ENCODE measurements at regions not wholly inside any gene's neighbourhood (a gene's known extent, or its start where the extent isn't known, plus 50 kb on each side); places are given as distances from the start of the nearest gene placed in this dataset.
"Not testable (repeated sequence)": the region's sequence is repeated elsewhere in the genome, so short reads cannot be mapped to it uniquely, and the experiment has no call there.

DNA sequence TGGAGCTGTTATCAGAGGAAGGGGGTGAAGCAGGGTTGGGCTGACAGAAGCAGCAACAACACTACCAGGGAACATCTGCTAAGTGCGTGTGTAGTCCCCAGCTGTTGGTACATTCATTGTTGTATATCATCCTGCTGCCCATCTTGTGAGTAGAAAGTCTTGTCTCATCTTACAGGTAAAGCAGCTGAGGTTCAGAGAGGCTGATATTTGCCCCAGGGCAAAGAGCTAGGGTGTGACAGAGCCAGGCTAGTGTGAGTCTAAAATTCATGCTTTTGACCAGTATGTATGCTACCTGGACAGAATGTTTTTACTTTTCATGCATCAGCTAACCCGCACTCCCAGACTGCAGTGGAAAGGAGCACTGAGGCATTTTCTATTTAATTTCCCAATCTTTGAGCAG is 221.6 kb downstream of the STK31 start:
- no peak for DNase-seq

DNA sequence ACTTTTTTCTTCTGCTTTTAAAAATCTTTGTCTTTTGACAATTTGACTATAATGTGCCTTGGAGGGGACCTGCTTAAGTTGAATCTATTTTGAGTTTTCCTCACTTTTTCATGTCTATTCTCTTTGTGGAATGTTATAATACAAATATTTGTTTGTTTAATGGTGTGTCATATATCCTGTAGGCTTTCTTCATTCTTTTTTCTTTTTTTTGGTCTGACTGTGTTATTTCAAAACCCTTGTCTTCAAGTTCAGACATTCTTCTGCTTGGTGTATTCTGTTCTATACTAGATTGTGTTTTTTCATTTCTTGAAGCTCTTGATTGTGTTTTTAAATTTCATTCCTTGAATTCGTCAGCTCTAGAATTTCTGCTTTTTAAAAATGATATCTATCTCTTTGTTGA is 228.2 kb downstream of the STK31 start:
- DNase-seq, result no peak

DNA sequence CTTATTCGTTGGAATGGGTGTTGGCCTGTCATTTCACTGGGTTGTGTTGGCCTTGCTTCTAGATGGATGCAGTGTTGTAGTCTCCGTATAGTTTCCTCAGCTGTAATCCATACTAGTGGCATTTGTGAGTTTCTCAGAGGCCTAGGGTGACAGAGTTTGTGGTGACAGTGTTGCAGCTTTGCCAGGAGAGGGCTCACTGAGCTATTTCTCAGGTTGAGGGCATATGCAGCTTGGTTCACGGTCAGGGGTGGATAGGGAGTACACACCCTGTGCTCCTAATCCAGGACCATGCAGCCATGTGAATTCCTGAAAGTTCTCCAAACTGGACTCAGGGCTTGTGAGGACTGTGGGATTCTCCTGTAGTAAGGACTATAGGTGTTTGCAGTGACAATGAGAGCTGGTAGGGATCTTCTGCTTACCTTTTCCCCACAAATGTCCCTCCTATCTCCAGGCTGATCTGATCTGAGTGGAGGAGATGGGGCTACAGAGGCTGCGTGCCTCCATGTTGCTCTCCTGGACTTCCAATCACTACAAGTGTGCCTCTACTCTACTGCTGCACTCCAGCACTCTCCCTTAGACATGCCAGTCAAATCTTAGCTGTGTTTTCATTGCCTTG is 229.0 kb downstream of the STK31 start:
- no peak for DNase-seq

DNA sequence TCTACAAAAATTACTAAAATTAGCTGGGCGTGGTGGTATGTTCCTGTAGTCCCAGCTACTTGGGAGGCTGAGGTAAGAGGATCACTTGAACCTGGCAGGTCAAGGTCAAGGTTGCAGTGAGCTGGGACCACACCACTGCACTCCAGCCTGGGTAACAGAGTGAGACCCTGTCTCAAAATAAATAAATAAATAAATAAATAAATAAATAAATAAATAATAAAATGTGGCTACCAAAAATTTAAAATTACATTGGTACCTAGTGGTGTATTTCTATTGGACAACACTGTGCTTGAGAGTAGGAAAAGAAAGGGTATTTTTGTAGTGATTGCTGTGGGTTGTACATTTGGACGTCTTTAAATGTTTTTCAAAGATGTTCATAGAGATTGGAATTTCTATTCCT is 229.7 kb downstream of the STK31 start:
- DNase-seq, result not testable (repeated sequence)

DNA sequence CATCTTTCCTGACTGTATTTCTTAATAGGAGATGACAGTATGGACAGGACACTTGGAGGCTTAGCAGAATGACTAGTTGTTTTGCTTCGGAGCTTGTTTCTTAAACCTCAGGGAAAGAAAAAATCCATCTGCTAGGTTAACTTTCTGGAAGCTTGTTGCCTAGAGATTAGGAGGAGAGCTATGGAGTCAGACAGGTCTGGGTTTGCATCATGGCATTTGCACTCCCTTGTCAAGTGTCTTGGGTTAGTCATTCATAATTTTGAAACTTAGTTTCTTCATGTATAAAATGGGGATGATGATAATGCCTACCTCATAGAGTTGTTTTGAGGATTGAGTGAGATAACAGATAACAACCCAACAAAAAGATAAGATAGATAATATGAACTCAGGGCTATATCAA is 231.5 kb downstream of the STK31 start:
- no peak for DNase-seq

DNA sequence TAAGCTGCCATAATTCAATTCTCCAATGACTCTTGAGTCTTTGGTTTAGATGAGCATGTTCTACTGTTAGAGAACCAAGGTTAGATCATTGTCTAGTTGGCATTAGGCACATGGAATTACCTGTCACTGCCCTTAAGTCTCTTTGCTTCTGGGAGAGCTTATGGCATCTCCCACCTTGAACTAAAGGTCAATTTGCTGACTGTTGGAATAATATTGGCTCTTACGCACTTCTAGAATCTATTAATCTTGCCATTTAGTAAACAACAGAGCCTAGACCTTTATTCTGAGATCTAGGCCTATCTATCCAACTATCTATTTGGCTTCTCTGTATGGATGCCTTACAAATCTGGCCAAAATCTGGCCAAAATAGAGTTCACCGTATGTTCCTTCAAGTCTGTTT is 232.0 kb downstream of the STK31 start:
- DNase-seq, result no peak

DNA sequence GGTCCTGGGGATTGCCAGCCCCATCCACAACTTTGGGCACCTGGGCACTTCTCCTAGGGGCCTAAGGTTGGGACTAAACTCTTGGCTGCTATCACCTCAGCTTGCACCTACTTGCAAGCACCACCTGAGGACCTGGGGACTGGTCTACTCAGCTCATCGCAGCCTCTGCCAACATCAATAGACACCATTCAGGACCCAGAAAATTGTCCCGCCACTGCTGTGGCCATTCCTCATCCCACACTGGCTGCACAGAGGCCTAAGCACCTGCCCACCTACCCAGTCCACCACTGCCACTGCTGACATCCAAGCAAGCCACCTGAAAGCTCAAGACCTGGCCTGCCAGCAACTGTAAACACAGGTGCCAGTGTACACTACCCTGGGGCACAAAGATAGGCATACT is 234.1 kb downstream of the STK31 start:
- DNase-seq, result no peak

DNA sequence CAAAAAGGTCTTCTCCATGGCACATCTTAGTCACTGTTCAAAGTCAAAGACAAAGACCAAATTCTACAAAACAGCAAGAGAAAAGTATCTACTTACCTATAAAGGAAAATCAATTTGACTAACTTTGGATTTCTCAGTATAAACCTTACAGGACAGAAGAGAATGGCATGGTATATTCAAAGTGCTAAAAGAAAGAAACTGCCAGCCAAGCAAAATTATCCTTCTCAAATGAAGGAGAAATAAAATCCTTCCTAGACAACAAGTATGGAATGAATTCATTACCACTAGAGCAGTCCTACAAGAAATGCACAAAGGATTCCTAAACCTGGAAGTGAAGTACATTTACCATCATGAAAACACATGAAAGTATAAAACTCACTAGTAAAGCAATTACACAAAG is 235.5 kb downstream of the STK31 start:
- no peak for DNase-seq

DNA sequence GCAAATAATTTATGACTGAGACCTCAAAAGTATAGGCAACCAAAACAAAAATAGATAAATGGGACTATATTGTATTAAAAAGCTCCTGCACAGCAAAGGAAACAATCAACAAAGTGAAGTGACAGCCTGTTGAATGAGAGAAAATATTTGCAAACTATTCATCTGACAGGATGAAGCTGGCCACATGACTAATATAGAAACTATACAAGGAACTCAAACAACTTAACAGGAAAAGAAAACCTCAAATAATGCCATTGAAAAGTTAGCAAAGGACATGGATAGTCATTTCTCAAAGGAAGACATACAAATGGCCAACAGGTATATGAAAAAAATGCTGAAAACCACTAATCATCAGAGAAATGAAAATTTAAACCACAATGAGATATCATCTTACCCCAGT is 245.1 kb downstream of the STK31 start:
- DNase-seq, result no peak

DNA sequence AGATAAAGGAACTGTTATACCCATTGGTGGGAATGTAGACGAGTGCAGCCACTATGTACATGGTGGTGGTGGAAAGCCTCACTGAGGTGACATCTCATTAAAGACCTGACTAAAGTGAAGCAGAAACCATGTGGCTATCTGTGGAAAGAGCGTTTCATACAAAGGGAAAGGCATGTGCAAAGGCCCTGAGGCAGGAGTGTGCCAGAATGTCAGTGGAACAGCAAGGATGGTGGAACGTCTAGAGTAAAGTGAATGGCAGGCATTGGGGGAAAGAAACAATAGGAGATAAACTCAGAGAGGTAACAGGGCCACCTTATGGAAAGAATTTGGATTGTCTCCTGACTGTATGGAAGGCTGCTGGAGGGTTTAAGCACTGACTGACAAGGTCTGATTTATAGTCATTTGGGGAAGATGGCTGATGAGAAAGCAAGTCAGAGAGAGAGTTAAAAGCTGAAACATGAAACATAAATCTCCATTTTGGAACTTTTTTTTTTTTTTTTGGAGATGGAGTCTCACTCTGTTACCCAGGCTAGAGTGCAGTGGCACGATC is 245.7 kb downstream of the STK31 start:
- DNase-seq, result no peak

DNA sequence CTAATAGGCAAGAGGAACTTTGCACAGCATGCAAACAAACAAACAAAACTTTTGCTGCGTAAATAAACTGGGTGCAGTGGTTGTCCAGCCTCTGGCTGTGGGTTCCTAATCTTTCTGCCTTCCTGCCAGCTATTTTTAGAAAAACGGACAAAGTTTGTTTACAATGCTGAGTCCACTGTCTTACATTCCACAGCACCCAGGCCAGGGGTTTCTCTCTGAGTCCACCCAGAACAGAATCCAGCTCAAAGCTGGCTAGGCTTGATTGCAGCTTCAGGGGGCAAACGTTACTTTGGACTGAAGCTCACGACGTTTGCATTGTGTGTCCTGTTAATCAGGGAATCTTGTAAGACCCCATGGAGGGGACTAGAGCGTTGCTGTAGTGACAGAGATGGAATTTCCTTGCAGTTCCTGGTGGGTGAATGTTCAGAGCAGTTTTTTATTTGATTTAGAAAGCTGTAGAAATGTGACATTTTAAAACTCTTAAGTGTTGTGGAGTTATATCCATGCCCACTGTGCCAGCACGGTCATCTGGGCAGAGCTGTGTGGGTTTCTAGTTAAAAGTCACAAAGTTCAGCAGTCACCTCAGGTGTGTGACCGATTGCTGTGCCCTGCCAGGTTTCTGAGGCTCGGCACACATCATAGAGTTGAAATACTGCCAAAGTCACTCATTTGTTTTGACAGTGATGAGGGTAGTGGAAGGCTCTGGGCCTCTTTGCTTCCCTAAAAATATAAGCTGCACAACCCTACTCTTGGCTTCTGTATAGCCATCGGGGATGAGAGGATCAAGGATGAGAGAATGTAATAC is 247.0 kb downstream of the STK31 start:
- DNase-seq, result no peak

DNA sequence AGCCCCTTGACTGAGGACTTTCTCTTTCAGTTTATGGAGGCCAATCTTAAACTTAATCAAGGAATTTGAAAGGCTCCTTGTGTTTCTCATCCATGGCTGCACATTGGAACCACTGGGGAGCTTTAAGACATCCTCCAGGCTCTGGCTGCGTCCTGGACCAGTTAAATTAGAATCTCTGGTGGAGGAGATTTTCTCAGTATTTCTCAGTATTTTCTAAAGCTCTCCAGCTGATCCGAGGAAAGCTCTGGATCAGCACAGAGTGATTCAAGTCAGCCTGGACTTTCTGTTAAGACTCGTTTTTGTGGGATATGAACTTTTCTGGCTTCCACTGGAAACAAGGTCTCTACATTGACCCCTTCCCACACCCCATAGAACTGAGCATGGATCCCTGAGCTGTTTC is 249.8 kb downstream of the STK31 start:
- DNase-seq, result no peak

DNA sequence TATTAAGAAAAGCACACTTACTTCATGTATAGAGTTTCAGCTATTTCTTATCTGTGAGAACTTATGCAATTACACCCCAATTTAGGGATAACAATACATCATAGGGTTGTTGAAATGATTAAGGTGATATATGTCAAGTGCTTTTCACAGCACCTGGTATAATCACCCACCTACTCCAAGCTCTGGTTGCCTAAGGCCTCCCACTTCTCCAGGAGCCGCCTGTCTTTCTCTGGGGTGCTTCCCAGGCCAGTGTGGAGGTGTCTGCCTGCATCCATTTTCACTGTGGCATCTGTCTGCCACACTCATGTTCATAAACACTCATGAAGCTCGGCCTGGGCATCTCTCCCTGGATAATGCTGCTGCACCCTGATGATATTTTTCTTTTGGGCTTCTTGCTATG is 250.3 kb downstream of the STK31 start:
- DNase-seq, result peak in 10 of 56 donors; percentile 6 to 29 (median 18)

DNA sequence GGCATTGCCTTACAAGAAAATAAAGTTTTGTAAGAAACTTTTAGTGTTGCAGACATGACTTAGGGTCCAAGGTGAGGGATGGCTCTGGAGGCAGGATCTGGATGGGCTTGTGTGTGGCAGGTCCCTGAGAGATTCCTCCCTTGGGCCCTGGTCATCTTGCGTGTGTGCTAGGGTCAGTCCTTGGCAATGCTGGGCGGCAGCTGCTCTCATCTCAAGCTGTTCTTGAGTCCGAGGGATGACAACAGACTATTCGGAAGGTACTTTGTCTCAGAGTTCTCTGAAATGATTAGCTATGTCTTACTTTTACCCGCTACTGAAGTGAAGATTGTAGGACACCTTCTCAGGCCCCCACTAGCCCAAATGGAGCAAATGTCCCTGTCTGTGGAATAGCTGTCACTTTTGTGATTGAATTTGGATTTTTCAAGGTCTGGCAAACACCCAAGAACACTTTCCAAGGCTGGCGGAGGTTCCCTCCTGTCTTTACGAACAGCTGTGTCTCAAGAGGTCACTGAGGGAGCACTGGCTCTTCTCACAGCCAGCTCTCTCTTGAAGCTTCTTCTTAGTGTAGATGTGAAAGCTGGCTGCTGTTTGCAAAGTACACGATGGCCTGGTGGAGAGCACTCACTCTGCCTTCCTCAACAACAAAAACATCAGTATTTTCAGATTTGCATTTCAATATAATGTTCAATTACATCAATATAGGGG is 253.6 kb downstream of the STK31 start:
- DNase-seq, result no peak

DNA sequence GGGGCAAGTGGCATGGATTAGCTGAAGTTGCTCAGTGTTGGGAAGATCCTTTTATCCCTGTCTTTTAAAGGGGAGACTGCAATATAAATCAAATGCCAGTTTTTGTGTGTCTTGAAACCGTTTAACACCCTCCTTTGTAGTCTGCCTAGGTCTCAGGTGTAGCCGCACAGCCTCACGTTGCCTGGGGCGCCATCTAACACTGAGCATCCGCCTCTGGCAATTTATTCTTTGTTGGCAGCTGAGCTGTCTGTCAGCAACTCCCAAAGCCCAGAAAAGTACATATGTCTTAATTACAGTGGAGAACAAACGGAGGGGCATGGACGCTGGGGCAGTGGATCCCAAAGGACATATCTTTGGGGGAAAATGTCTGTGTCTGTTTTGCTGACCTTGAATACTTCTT is 254.7 kb downstream of the STK31 start:
- no peak for DNase-seq

DNA sequence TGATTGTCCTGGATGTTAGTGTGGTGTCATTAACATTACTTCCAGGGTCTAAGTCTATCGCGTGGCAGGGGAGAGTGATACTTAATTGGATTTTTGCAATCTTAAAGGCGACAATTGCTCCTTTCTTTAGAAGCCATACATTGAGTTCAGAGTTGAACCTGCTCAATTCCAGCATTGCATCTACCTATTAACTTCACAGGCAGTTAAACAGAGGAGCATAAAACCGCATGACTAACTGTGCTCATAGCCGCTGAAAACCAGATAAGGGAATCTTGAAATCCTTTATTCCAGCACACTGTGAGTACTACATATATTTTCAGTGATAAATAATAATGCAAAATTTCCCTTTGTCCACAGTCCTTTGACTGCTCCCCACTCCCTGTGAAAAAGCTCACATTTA is 255.3 kb downstream of the STK31 start:
- DNase-seq, result no peak

DNA sequence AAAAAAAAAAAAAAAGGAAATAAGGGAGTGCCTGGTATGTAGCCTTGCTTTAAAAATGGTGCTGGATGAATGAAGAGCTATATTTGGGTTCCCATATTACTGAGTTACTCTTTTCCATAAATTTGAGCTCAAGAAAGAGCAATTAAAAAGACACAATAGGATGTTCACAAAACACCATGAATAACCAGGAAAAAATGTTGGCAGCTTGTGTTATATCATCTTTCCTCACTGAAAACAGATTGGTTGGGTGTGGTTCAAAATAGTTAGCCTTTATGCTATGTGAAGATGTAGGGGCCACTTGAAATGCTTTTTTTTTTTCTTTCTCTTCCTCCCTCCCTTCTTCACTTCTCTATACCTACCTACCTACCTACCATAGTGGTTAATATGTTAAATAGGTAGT is 256.9 kb downstream of the STK31 start:
- no peak for DNase-seq

DNA sequence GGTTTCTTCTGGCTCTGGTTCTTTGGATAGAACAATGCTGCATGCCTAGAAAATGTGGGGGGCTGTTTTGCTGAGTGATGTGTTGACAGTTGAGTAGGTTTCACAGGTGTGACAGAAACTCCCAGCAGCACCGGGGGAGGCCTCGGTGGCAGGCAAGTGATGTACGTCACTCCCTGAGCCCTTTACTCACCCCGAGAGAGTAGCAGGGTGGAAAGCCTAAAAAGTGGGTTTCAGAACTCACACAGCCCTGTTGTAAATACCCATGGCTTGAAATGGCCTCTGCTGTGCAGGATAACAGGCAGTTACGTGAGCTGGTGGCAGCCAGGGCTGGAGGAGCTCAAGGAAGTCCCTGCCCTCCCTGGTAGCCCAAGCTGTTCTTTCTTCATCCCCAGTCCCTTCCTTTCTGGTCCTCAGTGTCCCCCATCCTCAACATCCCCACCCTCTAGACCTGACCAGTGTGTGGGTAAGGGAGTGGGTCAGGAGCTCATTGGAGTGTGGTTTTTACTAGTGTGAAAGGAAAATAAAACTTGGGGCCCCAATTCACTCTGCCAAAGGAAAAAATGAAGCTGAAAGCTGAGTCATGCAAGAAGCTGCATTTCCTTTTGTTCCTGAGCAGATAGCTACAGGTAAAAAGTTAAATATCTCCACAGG is 258.1 kb downstream of the STK31 start:
- DNase-seq, result peak in 21 of 56 donors; percentile 2 to 58 (median 22)

DNA sequence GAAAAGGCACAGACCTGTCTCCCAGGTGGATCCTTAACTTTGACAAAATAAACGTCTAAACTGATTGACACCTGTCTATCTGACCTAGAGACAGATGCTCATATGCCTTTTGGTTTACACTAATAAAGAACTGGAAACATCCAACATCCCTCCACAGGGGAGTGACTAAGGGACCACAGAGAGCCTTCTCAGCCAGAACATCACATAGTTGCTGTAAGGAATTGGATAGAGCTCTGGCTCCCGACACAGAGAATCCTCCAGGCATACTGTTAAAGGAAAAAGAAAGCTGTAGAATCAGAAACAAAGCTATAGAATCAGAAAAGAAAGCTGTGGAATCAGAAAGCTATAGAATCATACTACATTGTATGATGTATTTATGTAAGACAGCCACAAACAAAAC is 258.8 kb downstream of the STK31 start:
- no peak for DNase-seq

DNA sequence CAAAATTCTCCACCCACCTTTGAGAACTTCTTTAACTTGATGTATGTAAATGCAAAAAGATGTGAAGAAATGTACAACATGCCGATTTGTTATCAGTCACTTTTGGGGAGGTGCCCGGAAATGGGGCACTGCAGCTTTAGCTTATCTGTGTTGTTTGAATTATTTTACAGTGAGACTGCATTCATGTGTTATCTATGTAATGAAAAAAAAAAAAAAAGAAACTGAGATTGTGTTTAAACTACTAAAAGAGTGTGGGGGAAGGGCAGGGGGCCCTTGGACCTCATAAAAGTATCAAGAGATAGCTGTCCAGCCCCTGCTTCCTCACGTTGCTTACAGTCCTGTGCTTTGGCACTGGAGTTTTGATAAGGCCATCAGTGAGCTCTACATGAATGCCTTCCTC is 259.4 kb downstream of the STK31 start:
- no peak for DNase-seq

DNA sequence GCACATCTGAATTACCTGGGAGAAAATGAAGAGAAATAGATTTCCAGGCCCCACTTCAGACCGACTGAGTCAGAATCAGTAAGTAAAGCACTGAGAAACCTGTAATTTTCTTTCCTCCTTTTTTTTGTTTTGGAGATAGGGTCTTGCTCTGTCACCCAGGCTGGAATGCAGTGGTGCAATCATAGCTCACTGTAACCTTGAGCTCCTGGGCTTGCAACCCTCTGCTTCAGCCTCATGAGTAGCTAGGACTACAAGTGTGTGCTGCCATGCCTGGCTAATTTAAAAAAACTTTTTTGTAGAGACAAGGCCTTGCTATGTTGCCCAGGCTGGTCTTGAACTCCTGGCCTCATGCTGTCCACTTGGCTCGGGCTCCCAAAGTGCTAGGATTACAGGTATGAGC is 260.2 kb downstream of the STK31 start:
- DNase-seq, result no peak

DNA sequence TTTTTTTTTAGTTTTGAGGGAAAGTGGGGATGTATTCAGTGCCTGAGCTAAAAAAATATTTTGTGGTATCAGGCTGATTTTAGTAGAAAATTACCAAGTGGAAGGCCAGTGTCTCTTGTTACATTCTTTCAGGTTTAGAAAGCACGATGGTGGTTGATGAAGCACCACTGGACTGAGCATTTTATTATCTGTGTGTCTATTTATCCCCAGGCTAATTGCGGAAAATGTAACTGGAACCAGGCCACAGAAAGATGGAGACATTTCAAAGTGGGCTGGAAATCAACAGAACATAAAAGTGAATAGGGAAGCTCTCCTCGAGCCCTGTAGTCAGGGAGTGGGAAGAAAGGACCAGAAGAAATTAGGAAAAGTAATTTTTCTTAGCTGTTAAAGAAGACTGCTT is 261.0 kb downstream of the STK31 start:
- DNase-seq, result no peak
